Left lung (tissue), 4 donors: ENCODE measurements at regions not wholly inside any gene's neighbourhood (a gene's known extent, or its start where the extent isn't known, plus 50 kb on each side); places are given as distances from the start of the nearest gene placed in this dataset.

Experiments
- ATAC-seq: fragments of 200-7000 bp; cut with Tn5 transposase; one replicate; pipeline ENCODE4 v1.9.1; 2020; ENCODE audit warnings: moderate library complexity
- DNase-seq, 4 donors: peaks; one replicate each; pipeline ENCODE4 v3.0.0-alpha.2; 2013 to 2020
- H3K27ac ChIP-seq, 2 donors: fragments of 200-600 bp; sonication (generic) in 1 of 2; one replicate each; pipeline versions ENCODE4 v1.5.0 to v1.8.0; 2020 to 2021
- H3K27me3 ChIP-seq, 2 donors: fragments of 200-600 bp; sonication (generic) in 1 of 2; one replicate each; pipeline versions ENCODE4 v1.5.0 to v1.8.0; 2020 to 2021
- H3K36me3 ChIP-seq, 2 donors: fragments of 200-600 bp; sonication (generic) in 1 of 2; one replicate each; pipeline versions ENCODE4 v1.5.0 to v1.8.0; 2020 to 2021
- H3K4me1 ChIP-seq, 2 donors: fragments of 200-600 bp; one replicate each; pipeline ENCODE4 v1.8.0; 2021
- H3K4me3 ChIP-seq, 2 donors: fragments of 200-600 bp; sonication (generic) in 1 of 2; one replicate each; pipeline versions ENCODE4 v1.5.0 to v1.8.0; 2020 to 2021; ENCODE audit warnings: mild to moderate bottlenecking in 1 of 2
- H3K9me3 ChIP-seq, 2 donors: fragments of 200-600 bp; sonication (generic) in 1 of 2; one replicate each; pipeline versions ENCODE4 v1.5.0 to v1.8.0; 2020 to 2021
- CTCF ChIP-seq, 2 donors: fragments of 200-600 bp; sonication (generic) in 1 of 2; IDR thresholded peaks; one replicate each; pipeline versions ENCODE4 v1.5.0 to v1.8.0; 2021; ENCODE audit warnings: antibody characterized with exemption in 2 of 2
- intact Hi-C, 2 donors: fragments of 100-400 bp; cut with DNase I; formaldehyde crosslinking; loops; one replicate each; pipeline versions ENCODE4 v1.11.2 to v1.14.2; 2022
- donor health status: DM: no; HTN: yes; CAD: no.
- donor health status: DM: no; HTN: no; CAD: no.

DNA sequence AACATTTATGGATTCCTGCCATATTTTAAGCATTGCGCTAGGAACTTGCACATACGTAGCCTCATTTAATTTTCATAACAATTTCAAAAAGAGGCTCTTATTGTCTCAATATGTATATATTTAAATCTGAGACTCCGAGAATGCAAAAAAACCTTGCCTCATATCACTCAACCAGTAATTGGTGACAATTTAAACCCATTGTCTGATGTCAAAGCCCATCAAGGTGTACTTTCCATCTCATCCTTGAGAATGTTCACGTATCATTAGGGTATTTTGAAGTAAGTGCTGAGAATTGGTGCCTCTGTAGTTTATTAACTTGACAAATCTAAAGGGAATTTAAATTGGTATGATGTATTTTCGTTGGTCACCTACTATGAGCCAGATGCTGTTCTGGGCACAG, 136.5 kb downstream of the FAM76B start:
- no peak overlapping the region for H3K27ac ChIP-seq
- H3K27me3 ChIP-seq: no peaks in the 10 kb centered on the region
- no peaks in the 10 kb centered on the region for H3K36me3 ChIP-seq
- no peak overlapping the region for H3K4me3 ChIP-seq
- DNase-seq: no peak
- no peaks in the 10 kb centered on the region for H3K9me3 ChIP-seq
- intact Hi-C loops: no loop called here
- TF ChIP-seq CTCF (IDR thresholded peaks at IDR 0.05): no peak
- H3K4me1 ChIP-seq: no peaks in the 10 kb centered on the region
- no peak for ATAC-seq

GRCh38 chr11:95652002-95652472, 137.5 kb downstream of the FAM76B start:
- Histone ChIP-seq H3K36me3 (no peaks in the 10 kb centered on the region), H3K9me3 (no peaks in the 10 kb centered on the region), H3K4me3 (no peak overlapping the region), H3K27ac (no peak overlapping the region), H3K4me1 (no peaks in the 10 kb centered on the region), H3K27me3 (no peaks in the 10 kb centered on the region)
- DNase-seq (no peak), ATAC-seq (no peak)
- TF ChIP-seq CTCF (IDR thresholded peaks at IDR 0.05): no peak
- intact Hi-C loops: no loop called here

DNA sequence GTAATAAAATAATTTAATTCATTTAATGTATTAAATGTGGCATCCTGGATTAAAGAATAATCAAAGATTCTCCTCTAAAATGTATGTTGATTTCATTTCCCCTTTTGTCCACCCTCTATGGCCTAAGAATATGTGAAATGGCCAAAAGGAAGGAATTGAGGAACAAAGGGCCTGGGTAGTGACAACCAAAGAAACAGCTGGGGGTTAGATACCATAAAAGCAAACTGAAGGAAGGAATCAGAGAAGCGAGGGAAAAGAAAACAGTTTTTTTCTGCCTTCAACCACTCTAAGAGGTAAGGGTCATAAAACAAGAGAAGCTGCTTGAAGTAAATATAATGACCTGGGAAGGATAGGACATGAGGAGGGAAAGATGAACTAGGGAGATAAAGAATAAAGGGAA, 139.3 kb downstream of the FAM76B start:
- no peaks in the 10 kb centered on the region for H3K27me3 ChIP-seq
- H3K36me3 ChIP-seq: no peaks in the 10 kb centered on the region
- no peak overlapping the region for H3K27ac ChIP-seq
- no peaks in the 10 kb centered on the region for H3K9me3 ChIP-seq
- no peak for TF ChIP-seq CTCF (IDR thresholded peaks at IDR 0.05)
- intact Hi-C loops: no loop called here
- H3K4me3 ChIP-seq: no peak overlapping the region
- H3K4me1 ChIP-seq: no peaks in the 10 kb centered on the region
- DNase-seq: no peak
- no peak for ATAC-seq

DNA sequence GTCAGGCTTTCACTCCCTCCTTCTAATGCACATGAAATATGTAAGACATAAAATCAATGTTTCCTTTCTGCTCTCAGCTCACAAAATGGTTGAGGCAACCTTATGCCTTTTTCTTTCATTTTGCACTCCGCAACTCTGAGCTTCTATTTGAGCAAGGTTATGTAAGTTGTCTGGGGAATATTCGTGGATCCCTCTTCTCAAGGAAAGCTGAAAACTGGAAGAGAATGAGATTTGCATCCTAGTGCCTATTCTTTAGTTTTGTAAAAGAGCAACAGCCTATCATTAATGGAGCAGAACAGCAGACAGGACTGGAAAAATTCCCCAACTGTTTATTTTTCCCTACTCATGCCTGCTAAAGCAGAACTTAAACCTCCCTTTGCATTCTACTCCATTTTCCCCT, 141.7 kb downstream of the FAM76B start:
- intact Hi-C loops: no loop called here
- Histone ChIP-seq H3K4me3 (no peak overlapping the region), H3K9me3 (no peaks in the 10 kb centered on the region), H3K27ac (peak overlapping the region in 1 of 2 donors; percentile 9), H3K36me3 (no peaks in the 10 kb centered on the region), H3K27me3 (no peaks in the 10 kb centered on the region), H3K4me1 (no peaks in the 10 kb centered on the region)
- ATAC-seq (peak; percentile 40), DNase-seq (no peak)
- no peak for TF ChIP-seq CTCF (IDR thresholded peaks at IDR 0.05)

GRCh38 chr11:95647355-95647754, 142.2 kb downstream of the FAM76B start:
- DNase-seq (no peak), ATAC-seq (peak; percentile 42)
- Histone ChIP-seq H3K4me3 (no peak overlapping the region), H3K36me3 (no peaks in the 10 kb centered on the region), H3K9me3 (no peaks in the 10 kb centered on the region), H3K4me1 (no peaks in the 10 kb centered on the region), H3K27ac (peak overlapping the region in 1 of 2 donors; percentile 9), H3K27me3 (no peaks in the 10 kb centered on the region)
- TF ChIP-seq CTCF (IDR thresholded peaks at IDR 0.05): no peak
- intact Hi-C loops: no loop called here
